ENCODE measurements at regions not wholly inside any gene's neighbourhood (a gene's known extent, or its start where the extent isn't known, plus 50 kb on each side); places are given as distances from the start of the nearest gene placed in this dataset.

DNA sequence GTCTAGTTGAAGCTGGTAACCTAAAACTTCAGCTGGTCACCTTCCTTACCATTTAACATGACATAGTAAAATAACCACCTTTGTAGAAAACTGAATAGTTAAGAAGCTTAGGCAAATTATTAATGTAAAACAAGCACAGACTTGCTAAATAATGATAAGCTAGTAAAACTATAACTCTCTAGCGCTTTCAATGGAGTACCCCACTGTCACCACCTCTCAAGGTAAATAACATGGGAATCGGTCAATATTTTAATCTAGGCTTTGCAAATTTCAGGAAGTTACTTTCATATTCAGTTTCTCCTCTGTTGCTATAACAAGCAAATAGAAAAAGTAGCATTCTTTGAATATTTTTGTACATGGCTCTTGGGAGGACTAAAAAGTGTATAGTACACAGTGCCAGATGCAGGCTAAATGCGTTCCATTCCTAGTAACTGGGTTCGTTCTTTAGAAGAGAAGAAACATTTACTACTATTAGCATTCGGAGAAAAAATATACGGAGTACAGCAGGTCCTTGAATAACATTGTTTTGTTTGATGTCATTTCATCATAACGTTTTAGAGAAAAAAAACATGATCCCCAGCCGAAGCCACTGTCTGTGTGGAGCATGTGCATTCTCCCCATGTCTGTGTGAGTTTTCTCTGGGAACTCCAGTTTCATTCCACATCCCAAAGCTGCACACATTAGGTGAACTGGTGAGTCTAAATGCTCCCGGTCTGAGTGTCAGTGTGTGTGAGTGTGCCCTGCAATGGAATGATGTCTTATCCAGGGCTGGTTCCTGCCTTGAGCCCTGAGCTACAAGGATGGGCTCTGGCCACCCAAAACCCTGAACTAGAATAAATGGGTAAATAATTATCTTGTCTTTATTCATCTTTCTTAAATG lies 52.5 kb downstream of the EPRS1 start:
- TF ChIP-seq EP300 (IDR thresholded peaks at IDR 0.05) (no peak), CTCF (IDR thresholded peaks at IDR 0.05) (no peak), POLR2A (IDR thresholded peaks at IDR 0.05) (no peak), POLR2AphosphoS5 (IDR thresholded peaks at IDR 0.05) (no peak)
- no peaks in the 10 kb centered on the region for H3K4me1 ChIP-seq
- no peak overlapping the region for H3K4me3 ChIP-seq
- H3K27ac ChIP-seq: no peak overlapping the region
- 64 to 80% methylated on average over 9 of the region's 9 CpGs for WGBS, 2 donors
- no peaks in the 10 kb centered on the region for H3K27me3 ChIP-seq
- DNase-seq: no peak
- H3K9me3 ChIP-seq: no peaks in the 10 kb centered on the region
- ATAC-seq (ENCODE audit: low FRiP score in 2 of 2): no peak
- H3K36me3 ChIP-seq: peaks cover 9 to 50% (median 17%) of the 10 kb centered on the region in 4 donors

DNA sequence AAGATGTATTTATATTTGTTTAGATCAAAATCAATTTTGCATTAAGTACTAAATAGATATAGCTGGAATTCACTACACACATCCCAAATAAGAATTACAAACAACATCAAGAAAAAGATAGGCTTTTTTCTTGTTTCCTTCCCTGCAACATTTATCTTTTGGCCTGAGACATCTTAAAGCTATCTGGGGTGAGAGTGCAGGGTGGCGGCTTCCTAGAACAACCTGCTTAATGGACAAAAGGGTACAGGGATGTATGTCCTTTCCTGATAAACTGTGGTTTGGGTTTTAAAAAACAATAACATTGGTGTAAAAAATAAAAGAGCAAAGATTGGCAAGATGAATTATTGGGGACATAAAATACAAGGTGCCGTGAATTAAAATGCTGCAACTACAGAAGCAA lies 54.4 kb downstream of the EPRS1 start:
- no peak overlapping the region for H3K4me3 ChIP-seq
- no peaks in the 10 kb centered on the region for H3K27me3 ChIP-seq
- H3K4me1 ChIP-seq: no peaks in the 10 kb centered on the region
- DNase-seq (no peak), ATAC-seq (ENCODE audit: low FRiP score in 2 of 2) (no peak)
- H3K27ac ChIP-seq: no peak overlapping the region
- H3K36me3 ChIP-seq: peaks cover 9 to 50% (median 22%) of the 10 kb centered on the region in 4 donors
- 92 to 94% methylated on average over 2 of the region's 2 CpGs for WGBS, 2 donors
- no peak for TF ChIP-seq EP300 (IDR thresholded peaks at IDR 0.05)
- TF ChIP-seq POLR2AphosphoS5 (IDR thresholded peaks at IDR 0.05): no peak
- TF ChIP-seq CTCF (IDR thresholded peaks at IDR 0.05): no peak
- TF ChIP-seq POLR2A (IDR thresholded peaks at IDR 0.05): no peak
- no peaks in the 10 kb centered on the region for H3K9me3 ChIP-seq

DNA sequence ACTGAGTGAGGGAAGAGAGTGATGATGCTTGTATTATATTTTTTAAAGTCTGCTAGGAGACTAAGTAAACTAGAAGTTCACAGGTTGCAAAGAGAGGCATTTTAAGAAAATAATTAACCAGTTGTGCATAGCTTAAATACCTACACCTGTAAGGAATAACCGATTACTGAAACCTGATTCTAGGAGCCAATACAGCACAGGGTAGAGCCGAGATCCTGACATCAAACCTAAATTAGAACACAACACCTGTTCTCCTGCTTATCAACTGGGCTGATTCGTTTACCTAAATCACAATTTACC lies 54.8 kb downstream of the EPRS1 start:
- no peak for DNase-seq
- no peak for ATAC-seq (ENCODE audit: low FRiP score in 2 of 2)
- peaks cover 7 to 49% (median 21%) of the 10 kb centered on the region in 4 donors for H3K36me3 ChIP-seq
- H3K27me3 ChIP-seq: no peaks in the 10 kb centered on the region
- TF ChIP-seq POLR2AphosphoS5 (IDR thresholded peaks at IDR 0.05) (no peak), EP300 (IDR thresholded peaks at IDR 0.05) (no peak), CTCF (IDR thresholded peaks at IDR 0.05) (no peak), POLR2A (IDR thresholded peaks at IDR 0.05) (no peak)
- no peaks in the 10 kb centered on the region for H3K4me1 ChIP-seq
- H3K9me3 ChIP-seq: no peaks in the 10 kb centered on the region
- no peak overlapping the region for H3K27ac ChIP-seq
- no peak overlapping the region for H3K4me3 ChIP-seq
- WGBS, 2 donors: 51 to 71% methylated on average over 3 of the region's 3 CpGs

DNA sequence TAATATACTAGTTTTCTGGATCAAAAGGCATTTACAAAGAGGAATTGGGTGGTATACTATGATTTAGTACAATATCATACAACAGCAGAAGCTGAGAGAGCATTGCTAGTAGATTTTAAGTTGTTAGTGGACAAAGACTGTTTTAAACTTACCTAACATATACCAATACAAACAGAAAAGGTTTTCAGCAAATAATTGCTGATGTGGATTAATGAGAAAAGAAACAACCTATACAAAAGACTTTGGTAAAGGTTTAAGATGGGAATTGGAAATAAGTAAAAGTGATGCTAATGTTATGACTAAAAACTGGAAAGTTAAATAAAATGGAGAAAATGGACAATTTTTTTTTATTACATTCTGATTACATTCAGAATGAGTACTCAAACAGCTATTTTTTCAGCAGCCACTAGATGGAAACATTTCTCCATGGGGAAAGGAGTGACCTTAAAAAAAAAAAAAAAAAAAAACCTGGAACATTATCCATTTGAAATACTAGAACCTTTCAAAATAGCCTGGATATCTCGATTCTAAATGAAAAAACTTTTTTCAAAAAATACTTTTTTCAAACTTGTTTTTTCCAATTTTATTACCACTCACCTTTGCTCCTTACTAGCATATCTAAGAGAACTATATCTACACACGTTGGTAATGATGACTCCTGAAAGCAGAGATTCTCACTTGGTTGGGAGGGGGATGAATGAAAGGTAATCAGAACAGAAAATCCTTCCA lies 55.4 kb downstream of the EPRS1 start:
- Histone ChIP-seq H3K9me3 (no peaks in the 10 kb centered on the region), H3K4me3 (no peak overlapping the region), H3K27me3 (no peaks in the 10 kb centered on the region), H3K4me1 (no peaks in the 10 kb centered on the region), H3K27ac (no peak overlapping the region), H3K36me3 (peaks cover 2 to 49% (median 20%) of the 10 kb centered on the region in 4 donors)
- 43 to 55% methylated on average over 2 of the region's 2 CpGs for WGBS, 2 donors
- DNase-seq (no peak), ATAC-seq (ENCODE audit: low FRiP score in 2 of 2) (no peak)
- peak in 3 of 6 experiments; percentile 18 to 49 (median 28) for TF ChIP-seq CTCF (IDR thresholded peaks at IDR 0.05)
- no peak for TF ChIP-seq EP300 (IDR thresholded peaks at IDR 0.05)
